ENCODE measurements at regions not wholly inside any gene's neighbourhood (a gene's known extent, or its start where the extent isn't known, plus 50 kb on each side); places are given as distances from the start of the nearest gene placed in this dataset.

- no TSS peak for BruUV-seq (replicated peaks)
- Histone ChIP-seq H3K27me3 (ENCODE audit: low read length) (no peaks in the 10 kb centered on the region), H3F3A (ENCODE audit: low read length, unreplicated experiment) (no peaks in the 10 kb centered on the region), H3K4me2 (ENCODE audit: low read length) (no peak overlapping the region), H3K4me3 (ENCODE audit: low read length) (no peak overlapping the region), H3K9ac (ENCODE audit: low read length) (no peak overlapping the region), H2AFZ (ENCODE audit: low read length) (no peak overlapping the region), H4K20me1 (ENCODE audit: low read length) (no peaks in the 10 kb centered on the region), H3K27ac (ENCODE audit: low read length) (peak overlapping the region; percentile 84), H3K79me2 (ENCODE audit: low read length) (no peaks in the 10 kb centered on the region), H3K9me3 (ENCODE audit: low read length) (no peaks in the 10 kb centered on the region), H3K36me3 (ENCODE audit: low read depth, low read length) (no peaks in the 10 kb centered on the region), H3K4me1 (ENCODE audit: insufficient read depth, low read length) (peaks cover 52% of the 10 kb centered on the region), H3K9me2 (replicated peaks; ENCODE audit: low read length) (no peaks in the 10 kb centered on the region)
- no peak for ATAC-seq
- ChIA-PET CTCF (interaction anchor here (1.1 kb wide), 1 partner anchor 38 kb away, joined by 3 read pairs; no protein-coding TSS in a partner anchor), POLR2A (ENCODE audit: unreplicated experiment) (no interaction called here)
- TF ChIP-seq EZH2phosphoT487 (IDR thresholded peaks at IDR 0.05; ENCODE audit: borderline replicate concordance, low read length) (no peak), CTCF (conservative IDR thresholded peaks at IDR 0.05; ENCODE audit: low read depth, low read length) (no peak), EZH2 (IDR thresholded peaks at IDR 0.05; ENCODE audit: low read length, unreplicated experiment) (no peak)
- intact Hi-C loops (cut with micrococcal nuclease), result no loop called here
- no peak for DNase-seq
Observed at GRCh38 chr12:65595016-65595560, 229.2 kb upstream of the HMGA2 start.

DNA sequence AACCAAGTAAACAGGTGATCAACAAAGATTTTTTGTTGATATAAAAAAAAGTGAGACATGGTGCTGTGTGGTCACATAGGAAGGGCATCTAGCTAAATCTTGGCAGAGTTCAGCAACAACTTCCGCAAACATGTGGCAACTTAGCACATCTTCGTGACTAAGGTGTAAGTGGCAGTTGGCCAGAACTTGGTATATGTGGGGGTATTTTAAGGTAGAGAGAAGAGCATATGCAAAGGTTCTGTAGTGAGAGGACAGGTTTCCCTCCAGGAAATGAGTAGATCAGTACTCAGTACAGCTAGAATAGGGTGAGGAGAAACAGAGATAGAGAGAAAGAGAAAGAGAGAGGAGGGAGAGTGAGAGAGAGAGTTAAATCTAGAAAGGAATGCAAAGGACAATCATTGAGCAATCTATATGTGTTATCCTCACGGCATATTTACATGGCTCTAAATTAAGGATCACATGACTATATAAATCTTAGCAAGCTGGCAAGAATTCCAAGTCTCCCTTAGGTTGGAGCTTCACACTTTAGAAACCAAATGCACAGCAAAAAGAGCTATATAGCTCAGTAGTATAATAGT is 227.7 kb upstream of the HMGA2 start:
- BruUV-seq (replicated peaks), result no TSS peak
- Histone ChIP-seq H3K4me1 (ENCODE audit: insufficient read depth, low read length) (peaks cover 54% of the 10 kb centered on the region), H3K9me2 (replicated peaks; ENCODE audit: low read length) (no peaks in the 10 kb centered on the region), H3K27me3 (ENCODE audit: low read length) (no peaks in the 10 kb centered on the region), H3F3A (ENCODE audit: low read length, unreplicated experiment) (no peaks in the 10 kb centered on the region), H3K9me3 (ENCODE audit: low read length) (no peaks in the 10 kb centered on the region), H3K79me2 (ENCODE audit: low read length) (no peaks in the 10 kb centered on the region), H4K20me1 (ENCODE audit: low read length) (no peaks in the 10 kb centered on the region), H3K27ac (ENCODE audit: low read length) (peak overlapping the region; percentile 84), H3K4me2 (ENCODE audit: low read length) (peak overlapping the region; percentile 17; the same call in 1 of the 2 replicates), H2AFZ (ENCODE audit: low read length) (no peak overlapping the region), H3K9ac (ENCODE audit: low read length) (peak overlapping the region; percentile 23), H3K4me3 (ENCODE audit: low read length) (no peak overlapping the region), H3K36me3 (ENCODE audit: low read depth, low read length) (no peaks in the 10 kb centered on the region)
- DNase-seq, result peak; percentile 99
- TF ChIP-seq CTCF (conservative IDR thresholded peaks at IDR 0.05; ENCODE audit: low read depth, low read length), result no peak
- no peak for TF ChIP-seq EZH2 (IDR thresholded peaks at IDR 0.05; ENCODE audit: low read length, unreplicated experiment)
- no peak for TF ChIP-seq EZH2phosphoT487 (IDR thresholded peaks at IDR 0.05; ENCODE audit: borderline replicate concordance, low read length)
- intact Hi-C loops (cut with micrococcal nuclease), result no loop called here
- peak; percentile 72 for ATAC-seq
- ChIA-PET POLR2A (ENCODE audit: unreplicated experiment) (interaction anchor here (0.5 to 1.0 kb wide), 3 partner anchors 32 to 231 kb away, joined by 3 read pairs; no protein-coding TSS in a partner anchor), CTCF (interaction anchor here (0.6 kb wide), 1 partner anchor 40 kb away, joined by 3 read pairs; no protein-coding TSS in a partner anchor)

GRCh38 chr12:65597527-65597926 is 226.8 kb upstream of the HMGA2 start:
- DNase-seq (peak; percentile 31), ATAC-seq (no peak)
- Histone ChIP-seq H3K9me3 (ENCODE audit: low read length) (no peaks in the 10 kb centered on the region), H3K9me2 (replicated peaks; ENCODE audit: low read length) (no peaks in the 10 kb centered on the region), H3F3A (ENCODE audit: low read length, unreplicated experiment) (no peaks in the 10 kb centered on the region), H3K9ac (ENCODE audit: low read length) (peak overlapping the region; percentile 23), H3K79me2 (ENCODE audit: low read length) (no peaks in the 10 kb centered on the region), H3K4me1 (ENCODE audit: insufficient read depth, low read length) (peaks cover 63% of the 10 kb centered on the region), H3K4me2 (ENCODE audit: low read length) (peak overlapping the region; percentile 3; the same call in 1 of the 2 replicates), H4K20me1 (ENCODE audit: low read length) (no peaks in the 10 kb centered on the region), H3K4me3 (ENCODE audit: low read length) (no peak overlapping the region), H3K27ac (ENCODE audit: low read length) (peak overlapping the region; percentile 84), H3K36me3 (ENCODE audit: low read depth, low read length) (no peaks in the 10 kb centered on the region), H3K27me3 (ENCODE audit: low read length) (no peaks in the 10 kb centered on the region), H2AFZ (ENCODE audit: low read length) (no peak overlapping the region)
- intact Hi-C loops (cut with micrococcal nuclease), result no loop called here
- ChIA-PET POLR2A (ENCODE audit: unreplicated experiment) (no interaction called here), CTCF (no interaction called here)
- no TSS peak for BruUV-seq (replicated peaks)
- TF ChIP-seq EZH2 (IDR thresholded peaks at IDR 0.05; ENCODE audit: low read length, unreplicated experiment) (no peak), EZH2phosphoT487 (IDR thresholded peaks at IDR 0.05; ENCODE audit: borderline replicate concordance, low read length) (no peak), CTCF (conservative IDR thresholded peaks at IDR 0.05; ENCODE audit: low read depth, low read length) (no peak)
